ENCODE measurements at regions not wholly inside any gene's neighbourhood (a gene's known extent, or its start where the extent isn't known, plus 50 kb on each side); places are given as distances from the start of the nearest gene placed in this dataset.

- no peak for TF ChIP-seq CTCF (conservative IDR thresholded peaks at IDR 0.05 in 1 of 2, IDR thresholded peaks at IDR 0.05 in 1 of 2; ENCODE audit: low read depth in 1 of 2, low read length in 2 of 2)
- TF ChIP-seq EZH2 (IDR thresholded peaks at IDR 0.05; ENCODE audit: low read length, missing control alignments): no peak
Measured at GRCh38 chr9:687994-688393, 153.5 kb upstream of the DMRT1 start.

Data from fibroblast of lung (primary cell).